ENCODE measurements at regions not wholly inside any gene's neighbourhood (a gene's known extent, or its start where the extent isn't known, plus 50 kb on each side); places are given as distances from the start of the nearest gene placed in this dataset.

DNA sequence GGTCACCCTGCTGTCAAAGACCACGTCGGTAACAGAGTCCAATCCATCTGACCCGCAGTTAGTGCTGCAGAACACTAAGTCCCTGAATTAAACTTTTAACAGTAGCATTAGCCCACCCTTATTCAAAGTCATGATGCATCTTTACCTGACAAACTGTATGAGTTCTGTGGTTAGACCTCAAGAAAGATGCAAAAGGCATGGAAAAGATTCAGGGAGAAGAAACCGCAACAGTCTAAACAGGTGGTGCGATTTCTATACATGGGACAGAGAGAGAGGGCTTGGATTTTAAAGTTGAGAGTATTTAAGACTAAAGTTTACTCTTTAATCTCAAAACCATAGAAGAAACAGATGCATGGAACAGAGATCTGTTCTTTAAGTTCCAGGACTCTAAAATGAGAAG lies 103.3 kb upstream of the NFE2L3 start:
- no peaks in the 10 kb centered on the region for H3K4me1 ChIP-seq (replicated peaks in 1 of 2)
- H3K27me3 ChIP-seq, result peaks cover 24% of the 10 kb centered on the region
- no peak for DNase-seq
- WGBS, 4 donors, result 80 to 86% (median 84%) methylated on average over 5 of the region's 5 CpGs
- H3K4me3 ChIP-seq, result no peak overlapping the region
- TF ChIP-seq POLR2A (IDR thresholded peaks at IDR 0.05), result no peak
- no peak for TF ChIP-seq CTCF (IDR thresholded peaks at IDR 0.05)
- H3K27ac ChIP-seq, result no peak overlapping the region
- no peaks in the 10 kb centered on the region for H3K9me3 ChIP-seq (replicated peaks in 1 of 3)
- intact Hi-C loops (cut with DNase I), result no loop called here
- H3K36me3 ChIP-seq (replicated peaks in 1 of 2), result no peaks in the 10 kb centered on the region

- Histone ChIP-seq H3K4me1 (replicated peaks in 1 of 2) (no peaks in the 10 kb centered on the region), H3K27ac (no peak overlapping the region), H3K36me3 (replicated peaks in 1 of 2) (no peaks in the 10 kb centered on the region), H3K9me3 (replicated peaks in 1 of 3) (no peaks in the 10 kb centered on the region), H3K27me3 (peaks cover 27% of the 10 kb centered on the region), H3K4me3 (no peak overlapping the region)
- WGBS, 4 donors, result 42 to 84% (median 60%) methylated on average over 1 of the region's 1 CpG
- TF ChIP-seq POLR2A (IDR thresholded peaks at IDR 0.05), result no peak
- no peak for TF ChIP-seq CTCF (IDR thresholded peaks at IDR 0.05)
- no peak for DNase-seq
- intact Hi-C loops (cut with DNase I), result no loop called here
Observed at GRCh38 chr7:26049081-26049480, 102.9 kb upstream of the NFE2L3 start.

GRCh38 chr7:26051021-26051420 lies 101.0 kb upstream of the NFE2L3 start:
- no peaks in the 10 kb centered on the region for H3K4me1 ChIP-seq (replicated peaks in 1 of 2)
- DNase-seq, result no peak
- H3K9me3 ChIP-seq (replicated peaks in 1 of 3), result no peaks in the 10 kb centered on the region
- peaks cover 27% of the 10 kb centered on the region for H3K27me3 ChIP-seq
- no peaks in the 10 kb centered on the region for H3K36me3 ChIP-seq (replicated peaks in 1 of 2)
- TF ChIP-seq POLR2A (IDR thresholded peaks at IDR 0.05), result no peak
- no peak for TF ChIP-seq CTCF (IDR thresholded peaks at IDR 0.05)
- no peak overlapping the region for H3K4me3 ChIP-seq
- H3K27ac ChIP-seq, result no peak overlapping the region
- intact Hi-C loops (cut with DNase I), result no loop called here

- DNase-seq, result no peak
- TF ChIP-seq CTCF (IDR thresholded peaks at IDR 0.05) (no peak), POLR2A (IDR thresholded peaks at IDR 0.05) (no peak)
- Histone ChIP-seq H3K27me3 (peaks cover 27% of the 10 kb centered on the region), H3K27ac (no peak overlapping the region), H3K36me3 (replicated peaks in 1 of 2) (no peaks in the 10 kb centered on the region), H3K4me3 (no peak overlapping the region), H3K9me3 (replicated peaks in 1 of 3) (no peaks in the 10 kb centered on the region), H3K4me1 (replicated peaks in 1 of 2) (no peaks in the 10 kb centered on the region)
- intact Hi-C loops (cut with DNase I), result no loop called here
Observed at GRCh38 chr7:26052706-26053105, 99.3 kb upstream of the NFE2L3 start.

Measured in adrenal gland (tissue), 9 donors.